HG03097 (cell line): ENCODE measurements at regions not wholly inside any gene's neighbourhood (a gene's known extent, or its start where the extent isn't known, plus 50 kb on each side); places are given as distances from the start of the nearest gene placed in this dataset.

Source experiments
- ATAC-seq: cut with Tn5 transposase; IDR thresholded peaks from one replicate; pipeline ENCODE4 v1.9.1; 2021; ENCODE audit not compliant: unreplicated experiment, low FRiP score

GRCh38 chr20:11018668-11019170 is 344.9 kb upstream of the JAG1 start:
- no peak for ATAC-seq

- no peak for ATAC-seq
Observed at GRCh38 chr20:11020712-11021111, 346.9 kb upstream of the JAG1 start.

GRCh38 chr20:11027224-11027623 is 353.4 kb upstream of the JAG1 start:
- ATAC-seq, result no peak

GRCh38 chr20:11030351-11030750 is 356.6 kb upstream of the JAG1 start:
- no peak for ATAC-seq

- ATAC-seq, result no peak
Observed at GRCh38 chr20:11031300-11031699, 357.5 kb upstream of the JAG1 start.

- no peak for ATAC-seq
Observed at GRCh38 chr20:11032611-11033010, 358.8 kb upstream of the JAG1 start.

GRCh38 chr20:11034025-11034424 is 360.2 kb upstream of the JAG1 start:
- no peak for ATAC-seq

GRCh38 chr20:11035211-11035610 is 361.4 kb upstream of the JAG1 start:
- no peak for ATAC-seq

GRCh38 chr20:11041396-11041795 is 367.6 kb upstream of the JAG1 start:
- ATAC-seq, result no peak

- no peak for ATAC-seq
Observed at GRCh38 chr20:11043001-11043400, 369.2 kb upstream of the JAG1 start.

- no peak for ATAC-seq
Observed at GRCh38 chr20:11044561-11044960, 370.8 kb upstream of the JAG1 start.

- no peak for ATAC-seq
Observed at GRCh38 chr20:11045412-11046175, 371.8 kb upstream of the JAG1 start.

- ATAC-seq, result no peak
Observed at GRCh38 chr20:11047559-11047958, 373.8 kb upstream of the JAG1 start.

GRCh38 chr20:11048739-11049138 is 374.9 kb upstream of the JAG1 start:
- no peak for ATAC-seq

GRCh38 chr20:11050350-11050749 is 376.6 kb upstream of the JAG1 start:
- no peak for ATAC-seq

GRCh38 chr20:11051136-11051535 is 377.3 kb upstream of the JAG1 start:
- no peak for ATAC-seq

GRCh38 chr20:11053310-11053709 is 379.5 kb upstream of the JAG1 start:
- no peak for ATAC-seq

- ATAC-seq, result no peak
Observed at GRCh38 chr20:11054266-11054993, 380.6 kb upstream of the JAG1 start.

- peak; percentile 62 for ATAC-seq
Observed at GRCh38 chr20:11056414-11056813, 382.6 kb upstream of the JAG1 start.

GRCh38 chr20:11057624-11058023 is 383.8 kb upstream of the JAG1 start:
- no peak for ATAC-seq

GRCh38 chr20:11059659-11060058 is 385.9 kb upstream of the JAG1 start:
- ATAC-seq, result no peak
